ENCODE measurements at regions not wholly inside any gene's neighbourhood (a gene's known extent, or its start where the extent isn't known, plus 50 kb on each side); places are given as distances from the start of the nearest gene placed in this dataset.
"Not testable (repeated sequence)": the region's sequence is repeated elsewhere in the genome, so short reads cannot be mapped to it uniquely, and the experiment has no call there.

DNA sequence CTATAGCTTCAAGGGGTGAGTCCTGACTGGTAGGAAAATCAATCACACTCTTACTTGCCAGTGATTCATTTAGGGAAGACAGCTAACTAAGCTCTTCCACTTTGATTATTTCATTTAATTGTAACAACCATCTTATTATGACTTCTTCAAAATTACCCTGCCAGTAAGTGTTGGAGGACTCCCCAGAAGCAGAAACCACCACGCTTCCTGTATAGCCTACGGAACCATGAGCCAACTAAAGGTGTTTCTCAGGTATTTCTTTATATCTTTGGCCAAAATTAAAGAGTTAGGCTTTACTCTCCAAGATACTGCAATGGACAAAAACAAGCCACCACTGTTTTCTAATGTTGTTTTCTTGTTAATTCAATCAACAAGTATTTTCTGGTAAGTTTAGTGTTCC lies 61.0 kb downstream of the FOXD4L5 start:
- not testable (repeated sequence) for H3K4me1 ChIP-seq (ENCODE audit: control insufficient read depth, insufficient read depth, low read length); H3K27me3 ChIP-seq (ENCODE audit: control insufficient read depth, insufficient read depth, low read length); H3K27ac ChIP-seq (ENCODE audit: low read length); H3K4me3 ChIP-seq (ENCODE audit: low read length); H3K36me3 ChIP-seq (ENCODE audit: control insufficient read depth, insufficient read depth, low read length); H3K9me3 ChIP-seq (replicated peaks; ENCODE audit: control insufficient read depth, low read depth, low read length); DNase-seq
- no CpG with 5 or more reads among the region's 2 CpGs for WGBS (ENCODE audit: insufficient coverage)

DNA sequence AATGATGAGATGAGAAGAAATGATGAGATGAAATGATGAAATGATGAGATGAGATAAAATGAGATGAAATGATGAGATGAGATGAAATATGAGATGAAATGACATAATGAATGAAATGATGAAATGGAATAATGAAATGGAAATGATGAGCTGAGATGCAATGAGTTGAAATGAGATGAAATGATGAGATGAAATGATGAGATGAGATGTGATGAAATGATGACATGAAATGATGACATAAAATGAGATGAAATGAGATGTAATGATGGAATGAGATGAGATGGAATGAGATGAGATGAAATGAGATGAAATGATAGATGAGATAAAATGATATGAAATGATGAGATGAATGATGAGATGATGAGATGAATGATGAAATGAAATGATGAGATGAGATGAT lies 76.2 kb downstream of the FOXD4L5 start:
- H3K27me3 ChIP-seq (ENCODE audit: control insufficient read depth, insufficient read depth, low read length); H3K4me1 ChIP-seq (ENCODE audit: control insufficient read depth, insufficient read depth, low read length); H3K27ac ChIP-seq (ENCODE audit: low read length); H3K36me3 ChIP-seq (ENCODE audit: control insufficient read depth, insufficient read depth, low read length); H3K9me3 ChIP-seq (replicated peaks; ENCODE audit: control insufficient read depth, low read depth, low read length); H3K4me3 ChIP-seq (ENCODE audit: low read length); DNase-seq: not testable (repeated sequence)

DNA sequence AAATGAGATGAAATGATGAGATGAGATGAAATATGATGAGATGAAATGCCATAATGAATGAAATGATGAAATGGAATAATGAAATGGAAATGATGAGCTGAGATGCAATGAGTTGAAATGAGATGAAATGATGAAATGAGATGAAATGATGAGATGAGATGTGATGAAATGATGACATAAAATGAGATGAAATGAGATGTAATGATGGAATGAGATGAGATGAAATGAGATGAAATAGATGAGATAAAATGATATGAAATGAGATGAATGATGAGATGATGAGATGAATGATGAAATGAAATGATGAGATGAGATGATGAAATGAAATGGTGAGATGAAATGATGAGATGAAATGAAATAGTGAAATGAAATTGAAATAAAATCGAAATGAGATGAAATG lies 77.7 kb downstream of the FOXD4L5 start:
- not testable (repeated sequence) for H3K4me3 ChIP-seq (ENCODE audit: low read length); H3K4me1 ChIP-seq (ENCODE audit: control insufficient read depth, insufficient read depth, low read length); H3K36me3 ChIP-seq (ENCODE audit: control insufficient read depth, insufficient read depth, low read length); H3K27me3 ChIP-seq (ENCODE audit: control insufficient read depth, insufficient read depth, low read length); H3K27ac ChIP-seq (ENCODE audit: low read length); DNase-seq; H3K9me3 ChIP-seq (replicated peaks; ENCODE audit: control insufficient read depth, low read depth, low read length)
- no CpG with 5 or more reads among the region's 1 CpG for WGBS (ENCODE audit: insufficient coverage)

DNA sequence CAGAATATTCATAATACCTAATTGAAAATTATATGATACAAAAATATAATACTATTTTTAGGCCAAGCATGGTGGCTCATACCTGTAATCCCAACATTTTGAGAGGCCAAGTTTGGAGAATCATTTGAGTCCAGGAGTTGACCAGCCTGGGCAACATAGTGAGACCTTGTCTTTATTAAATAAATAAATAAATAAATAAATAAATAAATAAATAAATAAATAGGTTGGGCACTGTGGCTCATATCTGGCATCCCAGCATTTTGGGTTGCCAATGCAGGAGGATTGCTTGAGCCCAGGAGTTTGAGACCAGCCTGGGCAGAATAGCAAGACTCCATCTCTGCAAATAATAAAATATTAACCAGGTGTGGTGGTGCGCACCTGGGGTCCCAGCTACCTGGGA lies 79.2 kb downstream of the FOXD4L5 start:
- not testable (repeated sequence) for H3K9me3 ChIP-seq (replicated peaks; ENCODE audit: control insufficient read depth, low read depth, low read length); H3K4me1 ChIP-seq (ENCODE audit: control insufficient read depth, insufficient read depth, low read length); H3K36me3 ChIP-seq (ENCODE audit: control insufficient read depth, insufficient read depth, low read length); H3K27ac ChIP-seq (ENCODE audit: low read length); DNase-seq; H3K4me3 ChIP-seq (ENCODE audit: low read length); H3K27me3 ChIP-seq (ENCODE audit: control insufficient read depth, insufficient read depth, low read length)
- no CpG with 5 or more reads among the region's 1 CpG for WGBS (ENCODE audit: insufficient coverage)

DNA sequence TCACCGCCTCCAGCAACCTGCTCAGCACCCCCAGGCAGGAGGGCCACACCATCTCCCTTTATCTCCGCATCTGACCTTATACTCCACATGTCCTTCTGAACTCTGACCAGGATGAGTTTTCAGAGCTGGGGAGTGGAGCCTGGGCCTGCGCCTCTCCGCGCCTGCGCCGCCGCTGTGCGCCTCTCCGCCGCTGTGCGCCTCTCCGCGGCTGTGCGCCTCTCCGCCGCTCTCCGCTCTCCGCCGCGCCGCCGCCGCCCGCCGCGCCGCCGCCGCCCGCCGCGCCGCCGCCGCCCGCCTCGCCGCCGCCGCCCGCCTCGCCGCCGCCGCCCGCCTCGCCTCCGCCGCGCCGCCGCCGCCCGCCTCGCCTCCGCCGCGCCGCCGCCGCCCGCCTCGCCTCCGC lies 89.2 kb downstream of the FOXD4L5 start:
- not testable (repeated sequence) for H3K27ac ChIP-seq (ENCODE audit: low read length); H3K36me3 ChIP-seq (ENCODE audit: control insufficient read depth, insufficient read depth, low read length); DNase-seq; H3K9me3 ChIP-seq (replicated peaks; ENCODE audit: control insufficient read depth, low read depth, low read length); H3K4me3 ChIP-seq (ENCODE audit: low read length); H3K4me1 ChIP-seq (ENCODE audit: control insufficient read depth, insufficient read depth, low read length); H3K27me3 ChIP-seq (ENCODE audit: control insufficient read depth, insufficient read depth, low read length)
- no CpG with 5 or more reads among the region's 65 CpGs for WGBS (ENCODE audit: insufficient coverage)

DNA sequence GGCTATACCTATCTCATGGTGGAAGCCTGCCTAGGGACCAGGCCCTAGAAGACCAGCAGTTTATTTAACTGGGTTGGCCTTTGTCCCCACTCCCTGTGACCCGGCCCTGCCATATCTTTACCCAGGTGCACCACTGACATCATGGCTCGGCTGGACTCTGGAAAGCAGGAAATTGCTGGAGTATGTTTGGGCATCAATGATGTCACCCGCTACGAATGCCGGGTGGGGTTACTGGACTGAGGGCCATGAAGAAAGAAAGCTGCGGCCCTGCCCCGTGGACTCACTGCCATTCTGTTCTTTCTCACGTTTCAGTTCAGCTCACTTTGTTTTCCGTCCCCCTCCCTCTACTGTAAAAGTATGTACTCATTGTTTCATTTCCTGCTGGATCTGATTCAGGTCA lies 129.1 kb downstream of the FOXD4L5 start:
- no CpG with 5 or more reads among the region's 9 CpGs for WGBS (ENCODE audit: insufficient coverage)
- H3K4me1 ChIP-seq (ENCODE audit: control insufficient read depth, insufficient read depth, low read length): not testable (repeated sequence)

More for the DNA sequence above, 129.1 kb downstream of the FOXD4L5 start:
- H3K36me3 ChIP-seq (ENCODE audit: control insufficient read depth, insufficient read depth, low read length); H3K27me3 ChIP-seq (ENCODE audit: control insufficient read depth, insufficient read depth, low read length); H3K4me3 ChIP-seq (ENCODE audit: low read length); H3K27ac ChIP-seq (ENCODE audit: low read length); H3K9me3 ChIP-seq (replicated peaks; ENCODE audit: control insufficient read depth, low read depth, low read length): not testable (repeated sequence)
- DNase-seq: peak; percentile 5

All from muscle of leg (tissue), 3 donors.